H9 (cell line): ENCODE measurements at regions not wholly inside any gene's neighbourhood (a gene's known extent, or its start where the extent isn't known, plus 50 kb on each side); places are given as distances from the start of the nearest gene placed in this dataset.

Experiments used
- DNase-seq: peaks from one replicate; pipeline ENCODE4 v3.0.0-alpha.2; 2017
- H2AFZ ChIP-seq: one replicate; pipeline ENCODE4 v1.6.1; 2013; ENCODE audit warnings: mild to moderate bottlenecking, low read length, control low read depth, moderate library complexity
- H2AK5ac ChIP-seq: 2 replicates; pipeline ENCODE4 v1.6.1; 2013; ENCODE audit warnings: low read length, control low read depth, mixed read lengths; ENCODE audit not compliant: insufficient read length
- H2BK120ac ChIP-seq: one replicate; pipeline ENCODE4 v1.6.1; 2013; ENCODE audit warnings: low read depth, mild to moderate bottlenecking, low read length, control low read depth, inconsistent platforms; ENCODE audit not compliant: poor library complexity, severe bottlenecking
- H2BK12ac ChIP-seq: 2 replicates; pipeline ENCODE4 v1.6.1; 2013; ENCODE audit warnings: low read length, control low read depth, mixed read lengths, low read depth; ENCODE audit not compliant: insufficient read length
- H2BK15ac ChIP-seq: 2 replicates; pipeline ENCODE4 v1.6.1; 2013; ENCODE audit warnings: low read depth, low read length, control low read depth
- H2BK20ac ChIP-seq: one replicate; pipeline ENCODE4 v1.6.1; 2013; ENCODE audit warnings: low read depth, mild to moderate bottlenecking, low read length, control low read depth, inconsistent platforms; ENCODE audit not compliant: poor library complexity, severe bottlenecking
- H2BK5ac ChIP-seq: 2 replicates; pipeline ENCODE4 v1.6.1; 2013; ENCODE audit warnings: low read length, control low read depth, mixed read lengths; ENCODE audit not compliant: insufficient read length
- H3K14ac ChIP-seq: 2 replicates; pipeline ENCODE4 v1.6.1; 2013; ENCODE audit warnings: low read length, control low read depth; ENCODE audit not compliant: insufficient read depth
- H3K18ac ChIP-seq: 2 replicates; pipeline ENCODE4 v1.6.1; 2013; ENCODE audit warnings: low read depth, mild to moderate bottlenecking, mixed read lengths, low read length, control low read depth; ENCODE audit not compliant: insufficient read length
- H3K23ac ChIP-seq: 2 replicates; pipeline ENCODE4 v1.6.1; 2013; ENCODE audit warnings: low read length, control low read depth, mixed read lengths, low read depth; ENCODE audit not compliant: insufficient read length
- H3K23me2 ChIP-seq: 2 replicates; pipeline ENCODE4 v1.6.1; 2013; ENCODE audit warnings: low read depth, mild to moderate bottlenecking, mixed read lengths, low read length, control low read depth; ENCODE audit not compliant: insufficient read length, poor library complexity, severe bottlenecking
- H3K27ac ChIP-seq: 2 replicates; pipeline ENCODE4 v1.5.1; 2013; ENCODE audit warnings: low read length, control low read depth, mixed read lengths, low read depth; ENCODE audit not compliant: insufficient read length
- H3K27me3 ChIP-seq: 2 replicates; pipeline ENCODE4 v1.6.1; 2013; ENCODE audit warnings: low read length, control low read depth, inconsistent platforms; ENCODE audit not compliant: insufficient read depth
- H3K4ac ChIP-seq: 2 replicates; pipeline ENCODE4 v1.6.1; 2013; ENCODE audit warnings: low read depth, mild to moderate bottlenecking, control low read depth, inconsistent platforms, low read length, moderate library complexity
- H3K4me1 ChIP-seq: 2 replicates; pipeline ENCODE4 v1.6.1; 2013; ENCODE audit warnings: low read length, control low read depth, inconsistent platforms; ENCODE audit not compliant: insufficient read depth
- H3K4me2 ChIP-seq: 2 replicates; pipeline ENCODE4 v1.6.1; 2013; ENCODE audit warnings: low read length, control low read depth, mixed read lengths; ENCODE audit not compliant: insufficient read length, insufficient read depth
- H3K56ac ChIP-seq: 2 replicates; pipeline ENCODE4 v1.6.1; 2013; ENCODE audit warnings: low read depth, mild to moderate bottlenecking, mixed read lengths, low read length, control low read depth; ENCODE audit not compliant: insufficient read length
- H3K79me1 ChIP-seq: 2 replicates; pipeline ENCODE4 v1.6.1; 2013; ENCODE audit warnings: low read depth, mild to moderate bottlenecking, moderate library complexity, low read length, control low read depth, inconsistent platforms; ENCODE audit not compliant: insufficient read depth, poor library complexity, severe bottlenecking
- H3K79me2 ChIP-seq: 2 replicates; pipeline ENCODE4 v1.6.1; 2013; ENCODE audit warnings: low read length, control low read depth, inconsistent platforms; ENCODE audit not compliant: insufficient read depth
- H3K9ac ChIP-seq: 2 replicates; pipeline ENCODE4 v1.6.1; 2013; ENCODE audit warnings: low read length, control low read depth, mixed read lengths; ENCODE audit not compliant: insufficient read length; ENCODE audit errors: extremely low read depth
- H3K9me3 ChIP-seq: one replicate; pipeline ENCODE4 v1.6.1; 2013; ENCODE audit warnings: low read depth, low read length, inconsistent platforms; ENCODE audit not compliant: control insufficient read depth
- H3T11ph ChIP-seq: one replicate; pipeline ENCODE4 v1.6.1; 2013; ENCODE audit warnings: mild to moderate bottlenecking, low read length, control low read depth, inconsistent platforms
- H4K20me1 ChIP-seq: one replicate; pipeline ENCODE4 v1.6.1; 2013; ENCODE audit not compliant: control insufficient read depth, insufficient read length, insufficient read depth
- H4K5ac ChIP-seq: 2 replicates; pipeline ENCODE4 v1.6.1; 2013; ENCODE audit warnings: low read depth, mild to moderate bottlenecking, mixed read lengths, low read length, control low read depth; ENCODE audit not compliant: insufficient read length
- H4K8ac ChIP-seq: replicated peaks from 2 replicates; pipeline ENCODE4 v1.6.1; 2013; ENCODE audit warnings: low read length, control low read depth, mixed read lengths, low read depth; ENCODE audit not compliant: insufficient read length
- H4K91ac ChIP-seq: 2 replicates; pipeline ENCODE4 v1.6.1; 2013; ENCODE audit warnings: low read depth, mild to moderate bottlenecking, moderate library complexity, mixed read lengths, low read length, control low read depth; ENCODE audit not compliant: insufficient read length
- H3K27ac Mint-ChIP-seq, 3 experiments: 2 replicates in 2 of 3; 3 replicates in 1 of 3; pipeline ENCODE4 v1.8.0; 2020 to 2021; ENCODE audit warnings: mixed read lengths in 3 of 3, mild to moderate bottlenecking in 1 of 3, moderate library complexity in 1 of 3
- H3K27me3 Mint-ChIP-seq: 2 replicates; pipeline ENCODE4 v1.8.0; 2021; ENCODE audit warnings: low read depth, mild to moderate bottlenecking, moderate library complexity, mixed read lengths
- H3K36me3 Mint-ChIP-seq, 3 experiments: 2 replicates in 2 of 3; 3 replicates in 1 of 3; pipeline ENCODE4 v1.8.0; 2020 to 2021; ENCODE audit warnings: low read depth in 3 of 3, mixed read lengths in 3 of 3; ENCODE audit not compliant: insufficient read depth in 1 of 3
- H3K4me1 Mint-ChIP-seq, 2 experiments: 2 replicates each; pipeline ENCODE4 v1.8.0; 2020; ENCODE audit warnings: mixed read lengths in 2 of 2
- H3K4me3 Mint-ChIP-seq, 2 experiments: 2 replicates in 1 of 2; 3 replicates in 1 of 2; pipeline ENCODE4 v1.8.0; 2020 to 2021; ENCODE audit warnings: mild to moderate bottlenecking in 2 of 2, mixed read lengths in 2 of 2, moderate library complexity in 1 of 2
- H3K9me3 Mint-ChIP-seq, 2 experiments: 2 replicates in 1 of 2; 3 replicates in 1 of 2; pipeline ENCODE4 v1.8.0; 2020; ENCODE audit warnings: mild to moderate bottlenecking in 2 of 2, mixed read lengths in 2 of 2, moderate library complexity in 1 of 2
- WGBS: extraction: QIAGEN DNeasy Blood & Tissue Kit; methylation state at CpG from one replicate; pipeline ENCODE4 v1.1.7; 2013; ENCODE audit warnings: missing lambda C conversion rate, low lambda C conversion rate, mixed read lengths; ENCODE audit not compliant: insufficient read length; ENCODE audit errors: extremely low coverage; 5-methylcytosine and 5-hydroxymethylcytosine counted together
- TF ChIP-seq, protein P1 (sequence below): fragments of 200-600 bp; sonication (generic); conservative IDR thresholded peaks from 3 replicates; pipeline ENCODE4 v1.8.0; 2021; ENCODE audit warnings: antibody characterized with exemption, mild to moderate bottlenecking

DNA sequence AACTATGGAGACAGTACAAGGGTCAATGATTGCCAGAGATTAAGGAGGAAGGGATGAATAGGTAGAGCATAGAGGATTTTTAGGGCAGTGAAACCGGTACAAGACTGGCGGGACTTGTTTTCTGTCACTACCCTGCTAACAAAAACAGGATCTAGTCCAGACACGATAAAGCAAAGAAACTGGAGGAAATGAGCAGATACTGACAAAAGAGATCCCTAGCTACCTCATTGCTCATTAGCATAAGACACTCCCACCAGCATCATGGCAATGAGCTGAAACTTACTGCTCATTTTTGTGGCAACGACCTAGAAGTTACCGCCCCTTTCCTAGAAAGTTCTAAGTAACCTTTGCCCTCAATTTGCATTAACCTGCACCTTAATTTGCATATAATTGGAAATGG is 131.2 kb downstream of the ETAA1 start:
- H2BK120ac ChIP-seq, result no peak overlapping the region
- no peak overlapping the region for H2BK20ac ChIP-seq
- H3K4me1 ChIP-seq, result no peaks in the 10 kb centered on the region; the same call in 1 of the 2 replicates
- no peak overlapping the region for H3K4ac ChIP-seq
- no peaks in the 10 kb centered on the region for H3K79me2 ChIP-seq
- TF ChIP-seq, protein P1, sequence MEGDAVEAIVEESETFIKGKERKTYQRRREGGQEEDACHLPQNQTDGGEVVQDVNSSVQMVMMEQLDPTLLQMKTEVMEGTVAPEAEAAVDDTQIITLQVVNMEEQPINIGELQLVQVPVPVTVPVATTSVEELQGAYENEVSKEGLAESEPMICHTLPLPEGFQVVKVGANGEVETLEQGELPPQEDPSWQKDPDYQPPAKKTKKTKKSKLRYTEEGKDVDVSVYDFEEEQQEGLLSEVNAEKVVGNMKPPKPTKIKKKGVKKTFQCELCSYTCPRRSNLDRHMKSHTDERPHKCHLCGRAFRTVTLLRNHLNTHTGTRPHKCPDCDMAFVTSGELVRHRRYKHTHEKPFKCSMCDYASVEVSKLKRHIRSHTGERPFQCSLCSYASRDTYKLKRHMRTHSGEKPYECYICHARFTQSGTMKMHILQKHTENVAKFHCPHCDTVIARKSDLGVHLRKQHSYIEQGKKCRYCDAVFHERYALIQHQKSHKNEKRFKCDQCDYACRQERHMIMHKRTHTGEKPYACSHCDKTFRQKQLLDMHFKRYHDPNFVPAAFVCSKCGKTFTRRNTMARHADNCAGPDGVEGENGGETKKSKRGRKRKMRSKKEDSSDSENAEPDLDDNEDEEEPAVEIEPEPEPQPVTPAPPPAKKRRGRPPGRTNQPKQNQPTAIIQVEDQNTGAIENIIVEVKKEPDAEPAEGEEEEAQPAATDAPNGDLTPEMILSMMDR, result no peak
- no CpG with 5 or more reads among the region's 5 CpGs for WGBS
- no peaks in the 10 kb centered on the region for H3K36me3 Mint-ChIP-seq
- no peaks in the 10 kb centered on the region for H3K27me3 Mint-ChIP-seq
- H3K23me2 ChIP-seq, result no peaks in the 10 kb centered on the region
- H3K27ac ChIP-seq, result no peak overlapping the region
- no peak overlapping the region for H4K8ac ChIP-seq
- peaks cover 3 to 4% of the 10 kb centered on the region in 2 experiments; a peak in 3 of 5 replicates for H3K9me3 Mint-ChIP-seq
- H2AFZ ChIP-seq, result no peak overlapping the region
- no peak overlapping the region for H4K91ac ChIP-seq
- no peaks in the 10 kb centered on the region for H3K9me3 ChIP-seq
- no peak overlapping the region for H2BK12ac ChIP-seq
- no peaks in the 10 kb centered on the region for H3K79me1 ChIP-seq
- no peak for DNase-seq
- no peaks in the 10 kb centered on the region for H3K27me3 ChIP-seq
- H3K4me1 Mint-ChIP-seq, result no peaks in the 10 kb centered on the region
- H3K56ac ChIP-seq, result no peak overlapping the region
- no peak overlapping the region for H2AK5ac ChIP-seq
- H3K27ac Mint-ChIP-seq, result no peak overlapping the region
- no peak overlapping the region for H2BK15ac ChIP-seq
- no peaks in the 10 kb centered on the region for H4K20me1 ChIP-seq
- H2BK5ac ChIP-seq, result no peak overlapping the region
- no peak overlapping the region for H4K5ac ChIP-seq
- H3K23ac ChIP-seq, result no peak overlapping the region
- no peak overlapping the region for H3K4me2 ChIP-seq
- no peak overlapping the region for H3K9ac ChIP-seq
- H3K4me3 Mint-ChIP-seq, result no peak overlapping the region
- no peak overlapping the region for H3T11ph ChIP-seq
- no peak overlapping the region for H3K18ac ChIP-seq
- H3K14ac ChIP-seq, result no peak overlapping the region
